ENCODE measurements at regions not wholly inside any gene's neighbourhood (a gene's known extent, or its start where the extent isn't known, plus 50 kb on each side); places are given as distances from the start of the nearest gene placed in this dataset.

DNA sequence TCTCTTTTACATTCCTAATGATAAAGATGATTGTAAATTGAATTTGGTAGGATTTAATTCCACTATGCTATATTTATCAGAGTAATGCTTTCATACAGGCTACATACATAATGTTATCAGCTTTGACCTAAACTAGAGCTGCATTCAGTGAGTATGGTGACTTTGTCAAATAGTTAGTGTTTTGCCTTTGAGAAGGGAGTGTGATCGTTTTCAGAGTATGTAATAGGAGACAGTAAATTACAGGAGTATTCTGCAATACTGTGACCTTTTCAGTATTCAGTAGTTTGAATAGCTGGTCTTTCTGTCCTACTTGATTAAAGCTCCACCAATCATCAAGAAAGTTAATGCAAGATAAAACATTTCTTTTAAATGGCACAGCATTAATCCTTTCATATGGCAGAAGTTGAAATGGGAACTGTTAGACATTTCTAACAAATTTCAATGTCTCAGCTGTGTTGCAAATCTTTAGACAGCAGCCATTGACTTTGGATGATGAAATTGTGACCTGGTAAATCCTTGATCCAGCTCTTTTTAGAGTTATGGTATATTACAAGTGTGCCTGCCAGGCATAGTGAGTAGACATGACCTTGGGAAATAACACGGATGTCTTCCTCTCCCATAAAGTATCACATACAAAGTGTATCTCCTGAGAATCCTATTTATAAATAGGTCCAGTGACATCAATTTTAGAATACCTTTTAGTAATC, 455.3 kb downstream of the KCTD8 start:
- H3K9ac ChIP-seq (ENCODE audit: low read length): no peak overlapping the region
- peaks cover 17% of the 10 kb centered on the region for H3K9me3 ChIP-seq (ENCODE audit: low read length)
- no peaks in the 10 kb centered on the region for H3K36me3 ChIP-seq (ENCODE audit: insufficient read depth, low read length)
- no peaks in the 10 kb centered on the region for H3K79me2 ChIP-seq (ENCODE audit: low read length)
- DNase-seq: no peak
- H3K4me3 ChIP-seq (ENCODE audit: low read length): no peak overlapping the region
- no peaks in the 10 kb centered on the region for H4K20me1 ChIP-seq (ENCODE audit: insufficient read depth, low read depth, low read length)
- H3K9me2 ChIP-seq (replicated peaks; ENCODE audit: insufficient read depth, low read length): no peaks in the 10 kb centered on the region
- H3K27ac ChIP-seq (ENCODE audit: low read length): no peak overlapping the region
- no peak overlapping the region for H2AFZ ChIP-seq (ENCODE audit: low read length)
- H3K4me1 ChIP-seq (ENCODE audit: low read length): no peaks in the 10 kb centered on the region
- no peaks in the 10 kb centered on the region for H3K27me3 ChIP-seq (ENCODE audit: low read length)
- H3K4me2 ChIP-seq (ENCODE audit: low read depth, low read length, poor library complexity, severe bottlenecking): no peak overlapping the region

DNA sequence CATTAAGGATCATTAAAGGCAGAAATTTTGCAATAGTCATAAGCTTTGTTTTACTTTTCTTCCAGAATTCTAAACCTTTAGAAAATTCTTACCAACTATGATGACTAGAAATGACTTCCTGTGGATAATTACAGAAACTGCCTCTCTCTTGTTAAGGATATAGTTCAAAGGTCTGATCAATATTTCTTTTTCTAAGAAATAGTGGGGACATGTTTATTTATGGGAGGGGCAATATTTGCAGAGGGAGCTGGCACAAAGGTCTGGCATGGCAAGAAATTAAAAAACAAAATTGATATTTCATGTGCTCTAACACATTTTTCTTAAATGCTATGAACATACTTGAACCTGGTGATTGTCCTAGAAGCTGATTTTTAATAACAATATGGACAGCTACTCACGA, 448.9 kb downstream of the KCTD8 start:
- no peak for DNase-seq
- H3K36me3 ChIP-seq (ENCODE audit: insufficient read depth, low read length): no peaks in the 10 kb centered on the region
- no peak overlapping the region for H2AFZ ChIP-seq (ENCODE audit: low read length)
- H3K79me2 ChIP-seq (ENCODE audit: low read length): no peaks in the 10 kb centered on the region
- no peak overlapping the region for H3K27ac ChIP-seq (ENCODE audit: low read length)
- no peak overlapping the region for H3K4me2 ChIP-seq (ENCODE audit: low read depth, low read length, poor library complexity, severe bottlenecking)
- H3K9me2 ChIP-seq (replicated peaks; ENCODE audit: insufficient read depth, low read length): no peaks in the 10 kb centered on the region
- H3K4me1 ChIP-seq (ENCODE audit: low read length): no peaks in the 10 kb centered on the region
- no peak overlapping the region for H3K4me3 ChIP-seq (ENCODE audit: low read length)
- H4K20me1 ChIP-seq (ENCODE audit: insufficient read depth, low read depth, low read length): no peaks in the 10 kb centered on the region
- H3K27me3 ChIP-seq (ENCODE audit: low read length): no peaks in the 10 kb centered on the region
- H3K9me3 ChIP-seq (ENCODE audit: low read length): peaks cover 28% of the 10 kb centered on the region
- H3K9ac ChIP-seq (ENCODE audit: low read length): no peak overlapping the region

GRCh38 chr4:44002368-44002767, 446.2 kb downstream of the KCTD8 start:
- H3K9me2 ChIP-seq (replicated peaks; ENCODE audit: insufficient read depth, low read length): no peaks in the 10 kb centered on the region
- DNase-seq: no peak
- H3K4me3 ChIP-seq (ENCODE audit: low read length): no peak overlapping the region
- H3K36me3 ChIP-seq (ENCODE audit: insufficient read depth, low read length): no peaks in the 10 kb centered on the region
- H3K9me3 ChIP-seq (ENCODE audit: low read length): peaks cover 28% of the 10 kb centered on the region
- H3K79me2 ChIP-seq (ENCODE audit: low read length): no peaks in the 10 kb centered on the region
- no peaks in the 10 kb centered on the region for H3K27me3 ChIP-seq (ENCODE audit: low read length)
- no peak overlapping the region for H3K9ac ChIP-seq (ENCODE audit: low read length)
- no peak overlapping the region for H3K27ac ChIP-seq (ENCODE audit: low read length)
- H3K4me1 ChIP-seq (ENCODE audit: low read length): no peaks in the 10 kb centered on the region
- no peaks in the 10 kb centered on the region for H4K20me1 ChIP-seq (ENCODE audit: insufficient read depth, low read depth, low read length)
- H3K4me2 ChIP-seq (ENCODE audit: low read depth, low read length, poor library complexity, severe bottlenecking): no peak overlapping the region
- no peak overlapping the region for H2AFZ ChIP-seq (ENCODE audit: low read length)

DNA sequence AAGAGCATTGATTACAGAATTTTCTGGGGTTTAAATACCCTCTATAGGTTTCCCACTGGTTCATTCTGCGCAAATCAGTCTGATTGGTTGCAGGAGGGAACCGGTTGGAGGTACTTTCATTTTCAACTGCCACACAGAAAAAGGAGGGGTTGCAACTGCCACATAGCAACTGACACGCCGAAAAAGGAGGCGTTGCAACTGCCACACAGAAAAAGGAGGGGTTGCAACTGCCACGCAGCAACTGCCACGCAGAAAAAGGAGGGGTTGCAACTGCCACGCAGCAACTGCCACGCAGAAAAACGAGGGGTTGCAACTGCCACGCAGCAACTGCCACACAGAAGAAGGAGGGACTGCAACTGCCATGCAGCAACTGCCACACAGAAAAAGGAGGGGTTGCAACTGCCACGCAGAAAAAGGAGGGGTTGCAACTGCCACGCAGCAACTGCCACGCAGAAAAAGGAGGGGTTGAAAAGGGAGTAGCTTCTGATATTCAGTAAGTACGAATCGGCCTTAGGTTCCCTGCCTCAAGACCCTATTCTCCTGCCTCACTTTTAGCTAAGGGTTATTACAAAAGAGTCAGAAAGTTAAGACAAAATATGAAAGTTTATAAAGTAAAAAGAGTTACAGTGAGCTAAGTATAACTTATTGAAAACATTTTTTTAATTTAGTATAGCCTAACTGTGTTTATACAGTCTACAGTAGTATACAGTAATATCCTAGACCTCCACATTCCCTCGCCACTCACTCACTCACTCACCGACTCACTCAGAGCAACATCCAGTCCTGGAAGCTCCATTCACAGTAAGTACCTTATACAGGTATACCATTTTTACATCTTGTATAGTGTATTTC, 431.8 kb downstream of the KCTD8 start:
- no peak for DNase-seq
- peak overlapping the region; percentile 56; the same call in 1 of the 2 replicates for H2AFZ ChIP-seq (ENCODE audit: low read length)

DNA sequence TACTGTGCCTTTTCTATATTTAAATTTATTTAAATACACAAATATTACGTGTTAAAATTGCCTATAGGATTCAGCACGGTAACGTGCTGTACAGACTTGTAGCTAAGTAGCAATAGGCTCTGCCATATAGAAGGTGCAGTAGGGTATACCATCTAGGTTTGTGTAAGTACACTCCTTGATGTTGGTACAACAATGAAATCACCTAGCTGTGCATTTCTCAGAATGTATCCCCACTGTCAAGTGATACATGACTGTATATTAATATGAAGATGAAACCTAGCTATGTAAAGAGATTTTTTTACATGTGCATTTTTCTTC, 431.2 kb downstream of the KCTD8 start:
- Histone ChIP-seq H3K9me3 (ENCODE audit: low read length) (peaks cover 11% of the 10 kb centered on the region), H3K27me3 (ENCODE audit: low read length) (no peaks in the 10 kb centered on the region), H4K20me1 (ENCODE audit: insufficient read depth, low read depth, low read length) (no peaks in the 10 kb centered on the region), H3K9me2 (replicated peaks; ENCODE audit: insufficient read depth, low read length) (no peaks in the 10 kb centered on the region), H3K4me3 (ENCODE audit: low read length) (no peak overlapping the region), H3K27ac (ENCODE audit: low read length) (no peak overlapping the region), H2AFZ (ENCODE audit: low read length) (no peak overlapping the region), H3K36me3 (ENCODE audit: insufficient read depth, low read length) (no peaks in the 10 kb centered on the region), H3K79me2 (ENCODE audit: low read length) (no peaks in the 10 kb centered on the region), H3K4me1 (ENCODE audit: low read length) (no peaks in the 10 kb centered on the region), H3K9ac (ENCODE audit: low read length) (no peak overlapping the region), H3K4me2 (ENCODE audit: low read depth, low read length, poor library complexity, severe bottlenecking) (no peak overlapping the region)
- DNase-seq: no peak

More for the DNA sequence above, 431.8 kb downstream of the KCTD8 start:
- H3K9me2 ChIP-seq (replicated peaks; ENCODE audit: insufficient read depth, low read length): no peaks in the 10 kb centered on the region
- H3K9ac ChIP-seq (ENCODE audit: low read length): no peak overlapping the region
- H3K4me2 ChIP-seq (ENCODE audit: low read depth, low read length, poor library complexity, severe bottlenecking): peak overlapping the region; percentile 19
- no peaks in the 10 kb centered on the region for H4K20me1 ChIP-seq (ENCODE audit: insufficient read depth, low read depth, low read length)
- peaks cover 11% of the 10 kb centered on the region for H3K9me3 ChIP-seq (ENCODE audit: low read length)
- no peak overlapping the region for H3K27ac ChIP-seq (ENCODE audit: low read length)
- peak overlapping the region; percentile 36; the same call in 1 of the 2 replicates for H3K4me3 ChIP-seq (ENCODE audit: low read length)
- H3K27me3 ChIP-seq (ENCODE audit: low read length): no peaks in the 10 kb centered on the region
- H3K79me2 ChIP-seq (ENCODE audit: low read length): no peaks in the 10 kb centered on the region
- H3K36me3 ChIP-seq (ENCODE audit: insufficient read depth, low read length): no peaks in the 10 kb centered on the region
- H3K4me1 ChIP-seq (ENCODE audit: low read length): no peaks in the 10 kb centered on the region

GRCh38 chr4:44019721-44020120, 428.9 kb downstream of the KCTD8 start:
- no peak for DNase-seq
- H3K79me2 ChIP-seq (ENCODE audit: low read length): no peaks in the 10 kb centered on the region
- H3K4me3 ChIP-seq (ENCODE audit: low read length): no peak overlapping the region
- no peaks in the 10 kb centered on the region for H4K20me1 ChIP-seq (ENCODE audit: insufficient read depth, low read depth, low read length)
- H3K9ac ChIP-seq (ENCODE audit: low read length): no peak overlapping the region
- H3K27me3 ChIP-seq (ENCODE audit: low read length): no peaks in the 10 kb centered on the region
- H3K9me3 ChIP-seq (ENCODE audit: low read length): peaks cover 11% of the 10 kb centered on the region
- no peak overlapping the region for H2AFZ ChIP-seq (ENCODE audit: low read length)
- no peak overlapping the region for H3K27ac ChIP-seq (ENCODE audit: low read length)
- H3K4me1 ChIP-seq (ENCODE audit: low read length): no peaks in the 10 kb centered on the region
- no peaks in the 10 kb centered on the region for H3K9me2 ChIP-seq (replicated peaks; ENCODE audit: insufficient read depth, low read length)
- H3K36me3 ChIP-seq (ENCODE audit: insufficient read depth, low read length): no peaks in the 10 kb centered on the region
- H3K4me2 ChIP-seq (ENCODE audit: low read depth, low read length, poor library complexity, severe bottlenecking): no peak overlapping the region

- Histone ChIP-seq H3K9ac (ENCODE audit: low read length) (no peak overlapping the region), H3K27ac (ENCODE audit: low read length) (no peak overlapping the region), H3K4me1 (ENCODE audit: low read length) (no peaks in the 10 kb centered on the region), H3K9me2 (replicated peaks; ENCODE audit: insufficient read depth, low read length) (no peaks in the 10 kb centered on the region), H3K4me2 (ENCODE audit: low read depth, low read length, poor library complexity, severe bottlenecking) (no peak overlapping the region), H4K20me1 (ENCODE audit: insufficient read depth, low read depth, low read length) (no peaks in the 10 kb centered on the region), H3K79me2 (ENCODE audit: low read length) (no peaks in the 10 kb centered on the region), H2AFZ (ENCODE audit: low read length) (no peak overlapping the region), H3K4me3 (ENCODE audit: low read length) (no peak overlapping the region), H3K9me3 (ENCODE audit: low read length) (peaks cover 6% of the 10 kb centered on the region), H3K27me3 (ENCODE audit: low read length) (no peaks in the 10 kb centered on the region), H3K36me3 (ENCODE audit: insufficient read depth, low read length) (no peaks in the 10 kb centered on the region)
- DNase-seq: no peak
Observed at GRCh38 chr4:44025376-44026020, 423.1 kb downstream of the KCTD8 start.

- Histone ChIP-seq H3K27ac (ENCODE audit: low read length) (no peak overlapping the region), H3K4me2 (ENCODE audit: low read depth, low read length, poor library complexity, severe bottlenecking) (no peak overlapping the region), H3K36me3 (ENCODE audit: insufficient read depth, low read length) (no peaks in the 10 kb centered on the region), H3K27me3 (ENCODE audit: low read length) (no peaks in the 10 kb centered on the region), H3K9ac (ENCODE audit: low read length) (no peak overlapping the region), H3K79me2 (ENCODE audit: low read length) (no peaks in the 10 kb centered on the region), H4K20me1 (ENCODE audit: insufficient read depth, low read depth, low read length) (no peaks in the 10 kb centered on the region), H3K4me1 (ENCODE audit: low read length) (no peaks in the 10 kb centered on the region), H3K4me3 (ENCODE audit: low read length) (no peak overlapping the region), H3K9me3 (ENCODE audit: low read length) (peaks cover 26% of the 10 kb centered on the region), H2AFZ (ENCODE audit: low read length) (no peak overlapping the region), H3K9me2 (replicated peaks; ENCODE audit: insufficient read depth, low read length) (no peaks in the 10 kb centered on the region)
- DNase-seq: no peak
Observed at GRCh38 chr4:44038811-44039210, 409.8 kb downstream of the KCTD8 start.
